Epithelial cell of esophagus (primary cell): ENCODE measurements at regions not wholly inside any gene's neighbourhood (a gene's known extent, or its start where the extent isn't known, plus 50 kb on each side); places are given as distances from the start of the nearest gene placed in this dataset.
A peak's percentile ranks its signal among the peaks of the same experiment; 100 is the strongest.

ENCODE experiments used
- DNase-seq: peaks from one replicate; pipeline ENCODE4 v3.0.0; 2010; ENCODE audit warnings: low read depth
- H3K4me3 ChIP-seq: 2 replicates; pipeline ENCODE4 v1.5.1; 2011; ENCODE audit warnings: mild to moderate bottlenecking, low read length, control low read depth
- CTCF ChIP-seq: IDR thresholded peaks from 2 replicates; pipeline ENCODE4 v1.5.1; 2011; ENCODE audit warnings: low read depth, mild to moderate bottlenecking, low read length, control low read depth, inconsistent platforms; ENCODE audit not compliant: insufficient read depth; ENCODE audit errors: missing control alignments

GRCh38 chr9:28120184-28120583, 546.9 kb upstream of the C9orf72 start:
- TF ChIP-seq CTCF = no peak
- no peak overlapping the region for H3K4me3 ChIP-seq
- peak; percentile 11 for DNase-seq

DNA sequence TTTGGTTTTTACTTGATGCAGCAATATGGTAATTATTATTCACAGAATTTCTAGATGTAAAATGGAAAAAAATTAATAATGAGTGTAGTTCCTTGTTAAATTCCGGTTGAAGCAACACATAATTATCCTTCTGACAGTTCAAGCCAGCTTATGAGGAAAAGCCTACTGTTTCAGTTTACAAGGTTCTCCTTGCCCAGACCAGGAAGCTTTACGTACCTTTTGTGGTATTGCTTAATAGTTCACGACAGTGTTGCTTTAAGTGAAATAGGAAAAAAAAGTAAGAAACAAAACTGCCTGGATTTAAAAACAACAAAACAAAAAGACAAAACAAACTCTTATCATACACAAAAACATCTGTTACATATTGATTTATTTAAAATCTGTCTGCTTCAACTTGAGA, 547.3 kb upstream of the C9orf72 start:
- no peak for TF ChIP-seq CTCF
- peak; percentile 36 for DNase-seq

GRCh38 chr9:28121366-28121765, 548.1 kb upstream of the C9orf72 start:
- DNase-seq = no peak
- no peak for TF ChIP-seq CTCF
- H3K4me3 ChIP-seq = no peak overlapping the region

More for the DNA sequence above, 547.3 kb upstream of the C9orf72 start:
- no peak overlapping the region for H3K4me3 ChIP-seq

DNA sequence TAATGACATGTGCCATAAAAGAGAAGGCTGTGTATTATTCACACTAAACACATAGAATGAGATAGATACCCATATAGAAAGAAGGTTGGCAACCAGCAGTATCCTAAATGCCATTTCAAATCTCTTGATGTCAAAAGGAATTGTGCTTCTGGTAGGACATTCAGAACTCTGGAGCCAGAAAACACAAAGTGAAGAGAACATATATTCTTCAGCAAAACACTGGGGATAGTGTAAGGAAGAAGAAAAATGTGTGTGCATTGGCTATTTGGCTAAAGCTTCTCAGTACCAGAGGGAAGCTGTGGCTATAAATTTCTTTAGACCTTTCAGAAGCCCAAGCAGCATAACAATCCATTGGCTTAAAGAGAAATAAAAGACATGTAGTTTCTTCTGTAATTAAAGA, 551.6 kb upstream of the C9orf72 start:
- DNase-seq = no peak
- no peak for TF ChIP-seq CTCF
- H3K4me3 ChIP-seq = no peak overlapping the region

GRCh38 chr9:28127101-28127500, 553.8 kb upstream of the C9orf72 start:
- no peak overlapping the region for H3K4me3 ChIP-seq
- peak; percentile 15 for DNase-seq
- TF ChIP-seq CTCF = no peak

DNA sequence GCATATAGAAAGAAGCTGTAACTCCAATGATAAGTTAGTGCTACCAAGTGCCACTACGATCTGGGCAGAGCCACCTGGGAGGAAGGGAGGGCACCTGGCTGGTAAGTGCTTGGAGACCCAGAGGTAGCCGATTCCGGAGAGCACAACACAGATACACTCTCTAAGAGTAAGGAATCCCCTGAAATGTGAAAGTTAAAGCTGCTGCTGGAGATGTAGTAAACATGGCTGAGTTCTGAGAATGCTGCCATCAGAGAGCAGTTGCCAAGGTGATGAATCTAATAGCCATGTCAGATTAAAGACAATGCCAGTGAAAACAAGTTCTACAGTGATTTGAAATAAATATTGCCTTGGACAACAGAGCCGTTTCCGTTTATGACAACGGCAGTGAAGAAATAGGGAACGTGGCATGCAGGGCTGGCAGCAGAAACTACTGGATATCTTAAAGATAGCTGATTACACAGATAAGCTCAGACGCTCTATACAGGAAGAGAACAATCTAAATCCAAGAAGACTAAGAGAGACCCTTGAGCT, 561.2 kb upstream of the C9orf72 start:
- no peak overlapping the region for H3K4me3 ChIP-seq
- no peak for TF ChIP-seq CTCF
- no peak for DNase-seq

- TF ChIP-seq CTCF = no peak
- peak; percentile 18 for DNase-seq
- no peak overlapping the region for H3K4me3 ChIP-seq
Measured at GRCh38 chr9:28135549-28135948, 562.3 kb upstream of the C9orf72 start.
